Smooth muscle cell (in vitro differentiated cells): ENCODE measurements at regions not wholly inside any gene's neighbourhood (a gene's known extent, or its start where the extent isn't known, plus 50 kb on each side); places are given as distances from the start of the nearest gene placed in this dataset.

Experiments used
- DNase-seq: peaks from one replicate; lab custom pipeline; 2025; ENCODE audit not compliant: unreplicated experiment; lab: John Stamatoyannopoulos, UW
- H2AFZ ChIP-seq: fragments of 200-600 bp; sonication (generic); 2 replicates; pipeline ENCODE4 v1.6.0; 2016; ENCODE audit warnings: antibody characterized with exemption, low read depth, mild to moderate bottlenecking
- H3F3A ChIP-seq: fragments of 200-600 bp; sonication (generic); 2 replicates; pipeline ENCODE4 v1.6.0; 2017; ENCODE audit warnings: antibody characterized with exemption, low read depth
- H3K27ac ChIP-seq: fragments of 200-600 bp; sonication (generic); 2 replicates; pipeline ENCODE4 v1.5.1; 2016; ENCODE audit warnings: low read depth, mild to moderate bottlenecking
- H3K27me3 ChIP-seq: fragments of 200-600 bp; sonication (generic); 2 replicates; pipeline ENCODE4 v1.6.1; 2016; ENCODE audit warnings: low read depth, mild to moderate bottlenecking
- H3K36me3 ChIP-seq: fragments of 200-600 bp; sonication (generic); 2 replicates; pipeline ENCODE4 v1.5.1; 2016; ENCODE audit warnings: low read depth
- H3K4me1 ChIP-seq: fragments of 200-600 bp; sonication (generic); 2 replicates; pipeline ENCODE4 v1.5.1; 2016; ENCODE audit warnings: low read depth
- H3K4me2 ChIP-seq: fragments of 200-600 bp; sonication (generic); 2 replicates; pipeline ENCODE4 v1.6.0; 2016; ENCODE audit warnings: mild to moderate bottlenecking
- H3K4me3 ChIP-seq: fragments of 200-600 bp; sonication (generic); 2 replicates; pipeline ENCODE4 v1.5.1; 2016; ENCODE audit warnings: mild to moderate bottlenecking
- H3K79me2 ChIP-seq: fragments of 200-600 bp; sonication (generic); 2 replicates; pipeline ENCODE4 v1.6.0; 2016; ENCODE audit warnings: low read depth, mild to moderate bottlenecking
- H3K9ac ChIP-seq: fragments of 200-600 bp; sonication (generic); 2 replicates; pipeline ENCODE4 v1.6.0; 2016; ENCODE audit warnings: low read depth
- H3K9me3 ChIP-seq: fragments of 200-600 bp; sonication (generic); replicated peaks from 2 replicates; pipeline ENCODE4 v1.5.1; 2016; ENCODE audit warnings: low read depth
- H4K20me1 ChIP-seq: fragments of 200-600 bp; sonication (generic); 2 replicates; pipeline ENCODE4 v1.6.0; 2016; ENCODE audit warnings: low read depth
- CTCF ChIP-seq: fragments of 200-600 bp; sonication (generic); IDR thresholded peaks from 2 replicates; pipeline ENCODE4 v1.5.1; 2017; ENCODE audit warnings: borderline replicate concordance, mild to moderate bottlenecking, antibody characterized with exemption; ENCODE audit not compliant: insufficient read depth, poor library complexity, severe bottlenecking
- WGBS: methylation state at CpG from one replicate; pipeline ENCODE4 v1.1.7; 2016; ENCODE audit warnings: low lambda C conversion rate; 5-methylcytosine and 5-hydroxymethylcytosine counted together

- WGBS: 95% methylated on average over 1 of the region's 1 CpG
- no peak for DNase-seq
These were observed 78.9 kb upstream of the CCDC68 start for GRCh38 chr18:55038162-55038561.

GRCh38 chr18:55034742-55035141 is 75.5 kb upstream of the CCDC68 start:
- Histone ChIP-seq H3K9ac (no peak overlapping the region), H3K4me1 (no peaks in the 10 kb centered on the region), H3K36me3 (no peaks in the 10 kb centered on the region), H3K27ac (no peak overlapping the region), H3K4me2 (no peak overlapping the region), H3K4me3 (no peak overlapping the region), H3K27me3 (no peaks in the 10 kb centered on the region), H4K20me1 (no peaks in the 10 kb centered on the region), H3K9me3 (no peaks in the 10 kb centered on the region), H3K79me2 (no peaks in the 10 kb centered on the region), H3F3A (no peaks in the 10 kb centered on the region), H2AFZ (no peak overlapping the region)
- 94% methylated on average over 4 of the region's 4 CpGs for WGBS
- no peak for TF ChIP-seq CTCF
- DNase-seq: no peak

More at GRCh38 chr18:55038162-55038561, 78.9 kb upstream of the CCDC68 start:
- H3K36me3 ChIP-seq: no peaks in the 10 kb centered on the region
- H3K79me2 ChIP-seq: no peaks in the 10 kb centered on the region
- no peaks in the 10 kb centered on the region for H4K20me1 ChIP-seq
- H3F3A ChIP-seq: no peaks in the 10 kb centered on the region
- no peak for TF ChIP-seq CTCF
- no peak overlapping the region for H3K4me2 ChIP-seq
- no peak overlapping the region for H3K4me3 ChIP-seq
- H2AFZ ChIP-seq: no peak overlapping the region
- no peak overlapping the region for H3K27ac ChIP-seq
- no peak overlapping the region for H3K9ac ChIP-seq
- no peaks in the 10 kb centered on the region for H3K27me3 ChIP-seq
- H3K4me1 ChIP-seq: no peaks in the 10 kb centered on the region
- no peaks in the 10 kb centered on the region for H3K9me3 ChIP-seq

- Histone ChIP-seq H3K27me3 (no peaks in the 10 kb centered on the region), H3K36me3 (no peaks in the 10 kb centered on the region), H3K27ac (no peak overlapping the region), H3F3A (no peaks in the 10 kb centered on the region), H4K20me1 (no peaks in the 10 kb centered on the region), H3K4me3 (no peak overlapping the region), H3K4me2 (no peak overlapping the region), H3K9me3 (no peaks in the 10 kb centered on the region), H3K79me2 (no peaks in the 10 kb centered on the region), H3K4me1 (no peaks in the 10 kb centered on the region), H3K9ac (no peak overlapping the region), H2AFZ (no peak overlapping the region)
- TF ChIP-seq CTCF: no peak
- 56% methylated on average over 5 of the region's 5 CpGs for WGBS
- no peak for DNase-seq
These were observed 72.7 kb upstream of the CCDC68 start for GRCh38 chr18:55031979-55032378.

- Histone ChIP-seq H3K4me1 (no peaks in the 10 kb centered on the region), H3K4me3 (no peak overlapping the region), H2AFZ (no peak overlapping the region), H3K27me3 (no peaks in the 10 kb centered on the region), H3K4me2 (no peak overlapping the region), H3K27ac (no peak overlapping the region), H3K79me2 (no peaks in the 10 kb centered on the region), H3K9me3 (no peaks in the 10 kb centered on the region), H3K9ac (no peak overlapping the region), H3K36me3 (no peaks in the 10 kb centered on the region), H4K20me1 (no peaks in the 10 kb centered on the region), H3F3A (no peaks in the 10 kb centered on the region)
- WGBS: 92% methylated on average over 3 of the region's 3 CpGs
- no peak for TF ChIP-seq CTCF
- no peak for DNase-seq
These were observed 72.3 kb upstream of the CCDC68 start for GRCh38 chr18:55031576-55031975.
